Panc1 (cell line): ENCODE measurements at regions not wholly inside any gene's neighbourhood (a gene's known extent, or its start where the extent isn't known, plus 50 kb on each side); places are given as distances from the start of the nearest gene placed in this dataset.

ENCODE experiments used
- CTCF ChIP-seq: fragments of 450-650 bp; IDR thresholded peaks from 2 replicates; pipeline ENCODE4 v1.5.1; 2017; ENCODE audit warnings: mild to moderate bottlenecking
- POLR2AphosphoS5 ChIP-seq: IDR thresholded peaks from 2 replicates; pipeline ENCODE4 v1.6.1; 2012; ENCODE audit warnings: mild to moderate bottlenecking, low read depth, low read length, moderate library complexity
- REST ChIP-seq, 2 experiments: IDR thresholded peaks; 2 replicates each; pipeline ENCODE4 v1.6.1; 2011 to 2012; ENCODE audit warnings: low read depth in 2 of 2, control low read depth in 1 of 2, low read length in 1 of 2, mild to moderate bottlenecking in 1 of 2, moderate library complexity in 1 of 2; ENCODE audit not compliant: insufficient read depth in 1 of 2

- TF ChIP-seq CTCF = no peak
- TF ChIP-seq POLR2AphosphoS5 = no peak
- no peak for TF ChIP-seq REST (IDR thresholded peaks at IDR 0.05; ENCODE audit: insufficient read depth in 1 of 2, low read depth in 2 of 2, low read length in 1 of 2)
Measured at GRCh38 chr6:67591910-67592309, 1043.2 kb upstream of the ADGRB3 start.
